ENCODE measurements at regions not wholly inside any gene's neighbourhood (a gene's known extent, or its start where the extent isn't known, plus 50 kb on each side); places are given as distances from the start of the nearest gene placed in this dataset.

DNA sequence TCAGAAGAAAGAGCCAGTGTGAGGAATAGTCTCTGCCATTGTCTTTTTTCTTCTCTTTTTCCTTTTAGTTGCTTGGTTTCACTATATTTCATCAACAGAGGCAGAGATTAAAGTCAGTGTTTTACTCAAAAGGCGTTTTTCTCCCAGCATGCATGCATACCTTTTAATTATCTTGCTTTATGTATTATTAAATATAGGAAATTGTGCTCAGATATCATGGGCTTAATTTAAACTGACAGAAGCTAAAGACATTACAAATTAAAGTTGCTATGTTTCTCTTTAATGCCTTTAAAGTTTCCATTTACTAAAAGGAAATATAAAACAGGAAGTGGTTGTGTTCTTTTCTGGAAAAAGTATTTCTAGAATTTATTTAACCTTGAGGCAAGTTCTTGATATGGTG is 223.3 kb upstream of the ATP5MC3 start:
- TF ChIP-seq, protein P1, sequence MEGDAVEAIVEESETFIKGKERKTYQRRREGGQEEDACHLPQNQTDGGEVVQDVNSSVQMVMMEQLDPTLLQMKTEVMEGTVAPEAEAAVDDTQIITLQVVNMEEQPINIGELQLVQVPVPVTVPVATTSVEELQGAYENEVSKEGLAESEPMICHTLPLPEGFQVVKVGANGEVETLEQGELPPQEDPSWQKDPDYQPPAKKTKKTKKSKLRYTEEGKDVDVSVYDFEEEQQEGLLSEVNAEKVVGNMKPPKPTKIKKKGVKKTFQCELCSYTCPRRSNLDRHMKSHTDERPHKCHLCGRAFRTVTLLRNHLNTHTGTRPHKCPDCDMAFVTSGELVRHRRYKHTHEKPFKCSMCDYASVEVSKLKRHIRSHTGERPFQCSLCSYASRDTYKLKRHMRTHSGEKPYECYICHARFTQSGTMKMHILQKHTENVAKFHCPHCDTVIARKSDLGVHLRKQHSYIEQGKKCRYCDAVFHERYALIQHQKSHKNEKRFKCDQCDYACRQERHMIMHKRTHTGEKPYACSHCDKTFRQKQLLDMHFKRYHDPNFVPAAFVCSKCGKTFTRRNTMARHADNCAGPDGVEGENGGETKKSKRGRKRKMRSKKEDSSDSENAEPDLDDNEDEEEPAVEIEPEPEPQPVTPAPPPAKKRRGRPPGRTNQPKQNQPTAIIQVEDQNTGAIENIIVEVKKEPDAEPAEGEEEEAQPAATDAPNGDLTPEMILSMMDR (IDR thresholded peaks at IDR 0.05; ENCODE audit: insufficient read depth, low read depth, low read length) = no peak
- no peak for TF ChIP-seq EZH2 (IDR thresholded peaks at IDR 0.05; ENCODE audit: insufficient read depth, low read length)
